ENCODE measurements at regions not wholly inside any gene's neighbourhood (a gene's known extent, or its start where the extent isn't known, plus 50 kb on each side); places are given as distances from the start of the nearest gene placed in this dataset.
A peak's percentile ranks its signal among the peaks of the same experiment; 100 is the strongest.

- no peak for TF ChIP-seq EZH2 (IDR thresholded peaks at IDR 0.05; ENCODE audit: low read depth, low read length, severe bottlenecking)
- TF ChIP-seq KDM5A (IDR thresholded peaks at IDR 0.05; ENCODE audit: low read length), result no peak
- TF ChIP-seq BRCA1 (IDR thresholded peaks at IDR 0.05; ENCODE audit: low read depth, low read length), result no peak
- no peak; the same call in 1 of the 2 replicates for TF ChIP-seq JUND (IDR thresholded peaks at IDR 0.05; ENCODE audit: low read length)
- peak; percentile 83; the same call in 1 of the 2 replicates for TF ChIP-seq TCF12 (IDR thresholded peaks at IDR 0.05; ENCODE audit: low read depth, low read length)
- no peak for TF ChIP-seq SIRT6 (IDR thresholded peaks at IDR 0.05; ENCODE audit: low read length)
- TF ChIP-seq SUZ12 (IDR thresholded peaks at IDR 0.05; ENCODE audit: low read length), result no peak
- TF ChIP-seq POLR2A (IDR thresholded peaks at IDR 0.05; ENCODE audit: control extremely low read depth in 1 of 2, low read depth in 2 of 2, low read length in 2 of 2), result no peak
- no peak for TF ChIP-seq SIN3A (conservative IDR thresholded peaks at IDR 0.05 in 1 of 2, IDR thresholded peaks at IDR 0.05 in 1 of 2; ENCODE audit: low read depth in 1 of 2, low read length in 2 of 2)
- TF ChIP-seq ASH2L (IDR thresholded peaks at IDR 0.05; ENCODE audit: low read length), result no peak
- TF ChIP-seq CEBPB (IDR thresholded peaks at IDR 0.05; ENCODE audit: low read depth, low read length), result no peak
- no peak for TF ChIP-seq RNF2 (IDR thresholded peaks at IDR 0.05; ENCODE audit: borderline replicate concordance, low read depth, low read length, missing control alignments, poor library complexity, severe bottlenecking)
- TF ChIP-seq JUN (IDR thresholded peaks at IDR 0.05; ENCODE audit: low read depth, low read length), result no peak
- TF ChIP-seq ZNF274 (IDR thresholded peaks at IDR 0.05; ENCODE audit: borderline replicate concordance, extremely low read depth, low read length), result no peak
- TF ChIP-seq, protein P1, sequence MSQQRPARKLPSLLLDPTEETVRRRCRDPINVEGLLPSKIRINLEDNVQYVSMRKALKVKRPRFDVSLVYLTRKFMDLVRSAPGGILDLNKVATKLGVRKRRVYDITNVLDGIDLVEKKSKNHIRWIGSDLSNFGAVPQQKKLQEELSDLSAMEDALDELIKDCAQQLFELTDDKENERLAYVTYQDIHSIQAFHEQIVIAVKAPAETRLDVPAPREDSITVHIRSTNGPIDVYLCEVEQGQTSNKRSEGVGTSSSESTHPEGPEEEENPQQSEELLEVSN (IDR thresholded peaks at IDR 0.05), result peak; percentile 69
- TF ChIP-seq CBX8 (IDR thresholded peaks at IDR 0.05; ENCODE audit: borderline replicate concordance, low read depth, low read length), result no peak
- TF ChIP-seq CTCF (IDR thresholded peaks at IDR 0.05; ENCODE audit: control extremely low read depth in 1 of 3, insufficient read depth in 1 of 3, low read depth in 1 of 3, low read length in 3 of 3), result no peak
- TF ChIP-seq HDAC2 (IDR thresholded peaks at IDR 0.05; ENCODE audit: borderline replicate concordance in 1 of 2, low read depth in 2 of 2, low read length in 2 of 2), result no peak
Observed at GRCh38 chr6:170006900-170007467, 255.6 kb downstream of the ERMARD start (continued).

Data from H1 (cell line).